ENCODE measurements at regions not wholly inside any gene's neighbourhood (a gene's known extent, or its start where the extent isn't known, plus 50 kb on each side); places are given as distances from the start of the nearest gene placed in this dataset.

DNA sequence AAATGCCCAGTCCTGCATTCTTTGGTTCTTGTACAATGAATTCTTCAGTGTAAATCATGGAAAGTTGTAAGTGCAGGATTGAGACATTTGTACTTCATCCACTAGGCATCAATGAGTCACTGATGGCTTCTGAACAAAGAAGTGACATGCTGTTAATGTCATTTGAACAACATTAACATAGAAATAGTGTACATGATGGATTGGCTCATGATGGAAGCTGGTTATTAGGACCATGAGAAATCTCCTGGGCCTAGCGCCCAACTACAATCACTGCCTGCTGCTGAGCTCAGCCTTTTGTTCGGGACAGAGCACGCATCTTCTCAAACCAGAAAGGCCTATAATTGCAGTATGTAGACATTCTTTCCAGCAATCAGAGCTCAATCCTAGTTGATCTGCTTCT, 316.8 kb upstream of the TSHZ2 start:
- no peak for DNase-seq (ENCODE audit: low read depth in 3 of 3, low spot score in 2 of 3)

GRCh38 chr20:52654567-52654966, 317.6 kb upstream of the TSHZ2 start:
- no peak for DNase-seq (ENCODE audit: low read depth in 3 of 3, low spot score in 2 of 3)

- DNase-seq (ENCODE audit: low read depth in 3 of 3, low spot score in 2 of 3) = no peak
Observed at GRCh38 chr20:52652271-52652670, 319.9 kb upstream of the TSHZ2 start.

GRCh38 chr20:52649727-52650126, 322.4 kb upstream of the TSHZ2 start:
- no peak for DNase-seq (ENCODE audit: low read depth in 3 of 3, low spot score in 2 of 3)

DNA sequence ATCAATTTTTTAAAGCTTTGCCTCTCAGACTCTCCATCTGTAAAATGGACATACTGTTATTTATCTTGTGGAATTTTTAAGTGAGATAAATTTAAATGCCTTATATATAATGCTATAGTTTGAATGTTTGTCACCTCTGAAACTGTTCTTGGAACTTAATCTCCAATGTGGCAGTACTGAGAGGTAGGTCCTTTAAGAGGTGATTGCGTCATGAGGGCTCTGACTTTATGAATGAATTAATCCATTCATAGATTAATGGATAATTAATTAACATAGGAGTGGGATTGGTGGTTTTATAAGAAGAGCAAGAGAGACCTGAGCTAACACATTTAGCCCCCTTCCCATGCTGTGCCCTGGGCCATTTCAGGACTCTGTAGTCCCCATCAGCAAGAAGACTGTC, 326.3 kb upstream of the TSHZ2 start:
- no peak for DNase-seq (ENCODE audit: low read depth in 3 of 3, low spot score in 2 of 3)

GRCh38 chr20:52643034-52643433, 329.1 kb upstream of the TSHZ2 start:
- no peak for DNase-seq (ENCODE audit: low read depth in 3 of 3, low spot score in 2 of 3)

DNA sequence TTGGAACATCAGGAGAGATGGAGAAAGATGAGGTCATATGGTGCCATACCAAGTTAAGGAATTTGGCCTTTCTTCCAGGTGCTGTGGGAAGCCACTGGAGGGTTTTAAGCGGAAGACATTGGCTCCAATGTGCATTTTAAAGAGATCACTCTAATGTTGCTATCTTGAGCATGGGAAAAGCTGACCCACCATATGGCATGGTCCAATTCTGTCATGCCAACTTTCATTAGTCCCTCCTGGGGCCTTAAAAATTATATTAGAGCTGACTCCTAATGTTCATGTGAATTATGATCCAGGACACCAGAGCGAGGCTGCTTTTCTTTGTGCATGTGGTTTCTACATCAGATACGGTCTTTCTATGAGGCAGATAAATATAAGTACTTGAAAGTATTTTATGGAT, 335.0 kb upstream of the TSHZ2 start:
- no peak for DNase-seq (ENCODE audit: low read depth in 3 of 3, low spot score in 2 of 3)

DNA sequence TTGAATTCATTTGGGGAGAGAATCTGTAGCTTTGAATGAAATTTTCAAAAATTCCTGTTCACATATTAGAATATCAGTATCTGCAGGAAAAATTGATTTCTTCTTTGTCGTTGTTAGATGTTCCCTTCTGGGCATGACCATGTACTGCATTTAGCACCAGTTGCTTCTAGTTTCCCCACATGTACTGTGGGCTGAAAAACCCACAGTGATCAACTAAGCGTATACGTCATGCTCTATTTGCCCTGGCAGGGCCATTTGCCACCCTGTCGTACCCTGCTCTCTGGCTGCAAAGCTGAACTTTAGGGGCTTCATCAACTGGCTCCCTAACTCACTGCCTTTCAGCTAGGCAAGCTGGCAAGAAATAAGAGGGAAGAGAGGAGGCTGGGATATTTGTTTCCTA, 340.7 kb upstream of the TSHZ2 start:
- no peak for DNase-seq (ENCODE audit: low read depth in 3 of 3, low spot score in 2 of 3)

DNA sequence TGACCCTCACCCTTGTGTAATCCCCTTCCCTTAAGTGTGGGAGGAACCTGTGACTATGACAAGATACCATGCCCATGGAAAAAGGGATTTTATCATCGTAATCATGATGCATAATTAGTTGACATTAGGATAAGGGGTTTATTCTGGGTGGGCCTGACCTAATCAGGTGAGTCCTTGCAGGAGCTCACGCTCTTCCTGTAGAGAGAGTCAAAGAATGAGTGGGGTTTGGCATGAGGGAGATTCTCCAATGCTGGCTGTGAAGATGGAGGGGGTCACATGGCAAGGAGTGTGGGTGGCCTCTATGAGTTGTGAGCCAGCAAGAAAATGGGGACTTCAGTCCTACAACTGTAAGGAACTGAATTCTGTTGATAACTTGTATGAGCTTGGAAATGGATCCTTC, 342.0 kb upstream of the TSHZ2 start:
- DNase-seq (ENCODE audit: low read depth in 3 of 3, low spot score in 2 of 3) = no peak

DNA sequence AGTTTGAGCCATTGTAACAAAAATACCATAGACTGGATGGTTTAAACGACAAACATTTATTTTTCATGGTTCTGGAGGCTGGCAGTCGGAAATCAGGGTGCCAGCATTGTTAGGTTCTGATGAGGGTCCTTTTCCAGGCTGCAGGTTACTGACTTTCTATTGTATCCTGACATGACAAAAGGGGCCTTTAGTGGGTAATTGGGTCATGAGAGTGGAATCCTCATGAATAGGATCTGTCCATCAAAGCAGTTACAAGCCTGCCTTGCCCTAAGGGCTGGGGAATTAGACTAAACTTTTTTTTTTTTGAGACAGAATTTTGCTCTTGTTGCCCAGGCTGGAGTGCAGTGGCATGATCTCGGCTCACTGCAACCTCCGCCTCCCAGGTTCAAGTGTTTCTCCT, 347.9 kb upstream of the TSHZ2 start:
- DNase-seq (ENCODE audit: low read depth in 3 of 3, low spot score in 2 of 3) = no peak

- DNase-seq (ENCODE audit: low read depth in 3 of 3, low spot score in 2 of 3) = no peak
Observed at GRCh38 chr20:52622081-52622480, 350.1 kb upstream of the TSHZ2 start.

DNA sequence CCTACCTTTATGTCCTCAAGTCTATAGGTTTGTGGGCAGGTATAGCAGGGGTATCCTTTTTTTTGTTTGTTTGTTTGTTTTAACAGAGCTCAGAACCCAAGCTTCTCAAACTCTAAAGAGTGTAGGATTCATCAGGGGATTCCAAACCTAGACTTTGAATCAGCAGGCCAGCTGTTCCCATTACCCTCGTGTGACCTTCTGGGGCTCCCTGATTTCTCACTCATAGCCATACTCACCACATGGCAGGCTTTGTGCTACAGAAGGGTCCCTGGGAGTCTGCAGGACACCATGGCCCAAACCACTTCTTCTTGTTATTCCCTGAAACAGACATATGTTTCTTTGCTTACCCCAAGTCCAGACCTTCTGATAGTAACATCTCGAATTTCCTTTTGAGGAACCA, 350.8 kb upstream of the TSHZ2 start:
- DNase-seq (ENCODE audit: low read depth in 3 of 3, low spot score in 2 of 3) = no peak

GRCh38 chr20:52619671-52620070, 352.5 kb upstream of the TSHZ2 start:
- no peak for DNase-seq (ENCODE audit: low read depth in 3 of 3, low spot score in 2 of 3)

GRCh38 chr20:52619101-52619500, 353.1 kb upstream of the TSHZ2 start:
- no peak for DNase-seq (ENCODE audit: low read depth in 3 of 3, low spot score in 2 of 3)

- DNase-seq (ENCODE audit: low read depth in 3 of 3, low spot score in 2 of 3) = no peak
Observed at GRCh38 chr20:52616629-52617028, 355.5 kb upstream of the TSHZ2 start.

DNA sequence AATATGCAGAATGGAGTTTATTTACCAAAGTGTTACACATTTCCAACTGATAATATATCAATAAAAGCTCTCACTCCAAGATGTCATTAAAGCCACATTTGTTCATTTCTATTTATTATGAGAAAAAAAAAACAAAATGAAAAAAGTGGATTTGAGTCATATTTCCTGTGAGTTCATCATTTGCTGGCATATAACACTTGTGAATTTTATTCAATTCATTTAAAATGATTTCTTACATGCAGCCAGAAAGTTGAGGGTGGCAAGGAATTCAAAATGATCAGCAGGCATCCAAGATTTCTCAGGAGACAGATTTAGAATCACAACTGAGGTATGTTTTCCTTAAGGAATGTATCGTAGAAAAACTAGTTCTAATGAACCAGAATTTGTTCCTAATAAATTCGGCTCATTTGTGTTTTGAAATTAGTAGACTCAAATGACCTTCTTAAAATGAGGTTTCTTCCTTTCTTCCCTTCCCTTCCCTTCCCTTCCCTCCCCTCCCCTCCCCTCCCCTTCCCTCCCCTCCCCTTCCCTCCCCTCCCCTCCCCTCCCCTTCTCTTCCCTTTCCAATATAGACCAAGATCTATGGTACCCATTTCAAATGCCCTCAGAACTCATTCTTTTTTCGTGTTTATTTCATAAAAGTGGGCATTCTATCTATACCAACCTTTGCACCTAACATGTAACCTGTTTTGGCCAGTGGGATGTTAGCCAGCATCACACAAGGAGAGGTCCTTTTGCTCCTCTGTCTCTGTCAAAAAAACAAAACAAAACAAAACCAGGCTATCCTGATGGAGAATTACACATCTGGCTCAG, 357.9 kb upstream of the TSHZ2 start:
- DNase-seq (ENCODE audit: low read depth in 3 of 3, low spot score in 2 of 3) = no peak

DNA sequence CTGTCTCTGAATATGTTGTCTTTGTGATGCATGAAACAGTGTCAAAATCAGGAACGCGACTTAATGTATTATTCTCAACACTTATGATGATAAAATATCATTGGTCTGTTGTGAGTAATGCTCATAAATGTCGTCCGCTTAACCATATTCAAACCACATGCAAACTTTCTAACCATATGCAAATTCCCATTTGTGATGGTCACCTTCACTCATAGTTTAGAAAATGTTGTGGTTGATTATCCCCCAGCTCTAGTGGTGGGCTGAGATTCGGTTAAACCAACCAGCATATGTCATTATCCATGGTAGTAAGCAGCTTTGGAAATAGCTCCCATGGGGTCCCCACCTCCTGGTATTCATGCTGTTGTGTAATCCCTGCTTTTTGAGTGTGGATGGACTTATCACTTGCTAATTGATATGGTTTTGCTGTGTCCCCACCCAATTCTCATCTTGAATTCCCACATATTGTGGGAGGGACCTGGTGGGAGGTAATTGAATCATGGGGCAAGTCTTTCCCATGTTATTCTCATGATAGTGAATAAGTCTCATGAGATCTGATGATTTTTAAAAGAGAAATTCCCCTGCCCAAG, 360.0 kb upstream of the TSHZ2 start:
- no peak for DNase-seq (ENCODE audit: low read depth in 3 of 3, low spot score in 2 of 3)

- no peak for DNase-seq (ENCODE audit: low read depth in 3 of 3, low spot score in 2 of 3)
Observed at GRCh38 chr20:52610749-52611148, 361.4 kb upstream of the TSHZ2 start.

GRCh38 chr20:52601295-52601971, 370.7 kb upstream of the TSHZ2 start:
- no peak for DNase-seq (ENCODE audit: low read depth in 3 of 3, low spot score in 2 of 3)

DNA sequence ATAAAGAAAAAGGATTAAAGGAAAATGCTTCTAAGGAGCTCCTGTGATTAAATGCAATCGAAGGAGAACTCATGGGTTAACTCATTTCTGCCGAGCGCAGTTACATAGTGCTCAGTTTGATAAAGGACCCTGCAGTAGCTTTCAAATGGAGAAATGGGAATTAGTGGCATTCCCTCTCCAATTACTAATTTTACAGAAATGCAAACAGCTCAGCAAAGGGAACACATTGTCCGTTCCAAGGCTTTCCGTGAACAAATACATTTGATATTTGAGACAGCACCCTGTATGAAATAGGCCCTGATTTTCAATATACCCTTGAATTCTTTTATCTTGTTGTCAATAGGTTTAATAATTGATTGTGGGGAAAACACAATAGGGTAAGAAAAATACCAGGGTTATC, 375.9 kb upstream of the TSHZ2 start:
- no peak for DNase-seq (ENCODE audit: low read depth in 3 of 3, low spot score in 2 of 3)

- no peak for DNase-seq (ENCODE audit: low read depth in 3 of 3, low spot score in 2 of 3)
Observed at GRCh38 chr20:52595518-52595917, 376.6 kb upstream of the TSHZ2 start.

DNA sequence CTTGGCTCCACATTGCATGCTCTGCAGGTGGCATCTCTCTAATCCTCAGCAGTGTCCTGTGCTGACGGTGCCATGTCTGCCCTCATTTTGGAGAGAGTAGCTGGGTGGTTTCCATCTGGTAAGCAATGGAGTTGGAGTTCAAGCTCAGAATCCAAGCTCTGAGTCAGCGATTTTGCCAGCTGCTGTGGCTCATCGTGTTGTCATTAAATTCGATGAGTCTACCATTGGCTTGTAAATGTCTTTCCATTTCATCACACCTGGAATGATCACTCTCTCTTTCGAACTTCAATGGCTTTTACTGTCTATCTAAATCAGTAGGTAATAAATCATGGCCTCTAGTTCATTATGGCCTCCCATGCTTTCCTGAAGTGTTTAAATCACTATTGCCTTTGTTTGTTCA, 378.5 kb upstream of the TSHZ2 start:
- no peak for DNase-seq (ENCODE audit: low read depth in 3 of 3, low spot score in 2 of 3)
